K562 (cell line): ENCODE measurements at regions not wholly inside any gene's neighbourhood (a gene's known extent, or its start where the extent isn't known, plus 50 kb on each side); places are given as distances from the start of the nearest gene placed in this dataset.

Experiments used
- ATAC-seq: fragments of 200-7000 bp; cut with Tn5 transposase; 3 replicates; pipeline ENCODE4 v1.9.1; 2020; ENCODE audit warnings: moderate library complexity
- BruUV-seq: library from RNA; stranded (reverse); fragments of 400-500 nt; replicated peaks from 2 replicates; lab custom pipeline; 2021; lab: Mats Ljungman, UMichigan
- CTCF ChIA-PET: fragments of 300-600 bp; formaldehyde crosslinking; extraction: SDS; loops from one replicate; lab custom pipeline; 2021; ENCODE audit warnings: low intra/inter-chr PET ratio; lab: Yijun Ruan, JAX
- POLR2A ChIA-PET: fragments of 300-600, 350-650 bp; sonication (Branson Sonifier 250); formaldehyde crosslinking; extraction: SDS; loops from one replicate; lab custom pipeline; 2021; ENCODE audit warnings: antibody characterized with exemption, inconsistent platforms; lab: Yijun Ruan, JAX
- DNase-seq, 4 experiments: peaks; one replicate each; pipeline versions ENCODE4 v3.0.0 to v3.0.0-alpha.2; 2011 to 2018; ENCODE audit warnings: low spot score in 3 of 4, mixed read lengths in 3 of 4; ENCODE audit errors: extremely low read depth in 1 of 4
- FAIRE-seq: peaks from 2 replicates; lab custom pipeline; 2011; peaks lifted over from hg19 to GRCh38; lab: Jason Lieb, UNC
- H2AFZ ChIP-seq: 2 replicates; pipeline ENCODE4 v1.6.0; 2011; ENCODE audit warnings: low read depth, low read length, control low read depth, inconsistent platforms
- H3K27ac ChIP-seq: fragments of 200-600 bp; 3 replicates; pipeline ENCODE4 v1.8.0; 2011; ENCODE audit warnings: low read depth, mild to moderate bottlenecking, control low read depth, inconsistent platforms, low read length, moderate library complexity, mixed read lengths; ENCODE audit errors: extremely low read depth
- H3K27me3 ChIP-seq, 2 experiments: fragments of 300-600 bp in 1 of 2; 2 replicates in 1 of 2; 3 replicates in 1 of 2; pipeline versions ENCODE4 v1.6.0 to v1.8.0; 2011; ENCODE audit warnings: inconsistent platforms in 2 of 2, low read length in 2 of 2, mild to moderate bottlenecking in 1 of 2, mixed read lengths in 1 of 2, moderate library complexity in 1 of 2; ENCODE audit not compliant: control insufficient read depth in 2 of 2, insufficient read depth in 2 of 2
- H3K36me3 ChIP-seq: fragments of 300-600 bp; 3 replicates; pipeline ENCODE4 v1.8.0; 2011; ENCODE audit warnings: mild to moderate bottlenecking, low read length, inconsistent platforms; ENCODE audit not compliant: control insufficient read depth, insufficient read depth
- H3K4me1 ChIP-seq, 2 experiments: fragments of 200-600 bp in 1 of 2; replicated peaks in 1 of 2; 2 replicates in 1 of 2; 3 replicates in 1 of 2; pipeline versions ENCODE4 v1.5.1 to v1.8.0; 2011; ENCODE audit warnings: inconsistent platforms in 2 of 2, low read length in 2 of 2, mild to moderate bottlenecking in 1 of 2, mixed read lengths in 1 of 2, moderate library complexity in 1 of 2; ENCODE audit not compliant: control insufficient read depth in 2 of 2, insufficient read depth in 2 of 2
- H3K4me2 ChIP-seq: 2 replicates; pipeline ENCODE4 v1.6.1; 2011; ENCODE audit warnings: low read length, control low read depth, inconsistent platforms, mixed read lengths; ENCODE audit not compliant: insufficient read depth
- H3K4me3 ChIP-seq: fragments of 200-600 bp; sonication (generic), shearing (Covaris generic); 2 replicates; pipeline ENCODE4 v1.5.1; 2016; ENCODE audit warnings: control low read depth, inconsistent platforms
- H3K79me2 ChIP-seq: fragments of 200-600 bp; 3 replicates; pipeline ENCODE4 v1.8.0; 2011; ENCODE audit warnings: low read length, inconsistent platforms; ENCODE audit not compliant: control insufficient read depth, insufficient read depth
- H3K9ac ChIP-seq, 2 experiments: 2 replicates each; pipeline versions ENCODE4 v1.6.0 to v1.6.1; 2011; ENCODE audit warnings: low read depth in 2 of 2, low read length in 2 of 2, control low read depth in 1 of 2, inconsistent platforms in 1 of 2, mild to moderate bottlenecking in 1 of 2, mixed read lengths in 1 of 2; ENCODE audit not compliant: insufficient read depth in 1 of 2
- H3K9me1 ChIP-seq: one replicate; pipeline ENCODE4 v1.6.0; 2011; ENCODE audit warnings: inconsistent platforms, mild to moderate bottlenecking, low read length, moderate library complexity; ENCODE audit not compliant: control insufficient read depth, insufficient read depth
- H3K9me3 ChIP-seq: replicated peaks from 2 replicates; pipeline ENCODE4 v1.5.1; 2011; ENCODE audit warnings: low read depth, low read length, inconsistent platforms; ENCODE audit not compliant: control insufficient read depth, insufficient read depth
- H4K20me1 ChIP-seq: replicated peaks from 2 replicates; pipeline ENCODE4 v1.6.1; 2011; ENCODE audit warnings: low read length, inconsistent platforms, mixed read lengths; ENCODE audit not compliant: control insufficient read depth, insufficient read depth
- CTCFL ChIP-seq: IDR thresholded peaks from 2 replicates; pipeline ENCODE4 v1.6.1; 2011; ENCODE audit warnings: borderline replicate concordance, low read depth, mild to moderate bottlenecking, moderate library complexity, low read length; ENCODE audit not compliant: insufficient read depth, poor library complexity, severe bottlenecking
- FOXK1 ChIP-seq: sonication (generic); formaldehyde crosslinking; IDR thresholded peaks from 2 replicates; pipeline ENCODE4 v1.8.0; 2022; ENCODE audit warnings: missing genetic modification reagents, mild to moderate bottlenecking, borderline replicate concordance
- WGBS: fragments of 100-300 bp; shearing (Covaris generic); methylation state at CpG from one replicate; pipeline ENCODE4 v1.1.6; 2016; ENCODE audit warnings: low coverage, mixed read lengths; ENCODE audit not compliant: insufficient coverage; ENCODE audit errors: missing lambda C conversion rate; 5-methylcytosine and 5-hydroxymethylcytosine counted together
- in situ Hi-C: fragments of 300-500 bp; cut with MboI; formaldehyde crosslinking; loops from 4 replicates; pipeline ENCODE4 v1.15.0; 2018; ENCODE audit warnings: inconsistent platforms, mixed read lengths
- intact Hi-C: fragments of 100-400 bp; cut with micrococcal nuclease; formaldehyde crosslinking; loops from 2 replicates; pipeline ENCODE4 v1.14.2; 2022
- TF ChIP-seq, protein P1 (sequence below), 2 experiments: fragments of 450-650 bp; conservative IDR thresholded peaks; 2 replicates each; pipeline ENCODE4 v1.6.1; 2017; ENCODE audit warnings: mild to moderate bottlenecking in 2 of 2, moderate library complexity in 2 of 2

GRCh38 chr2:38465789-38466127, 88.7 kb upstream of the ATL2 start (continued):
- TF ChIP-seq CTCFL = peak; percentile 74

- FAIRE-seq (no peak), DNase-seq (no peak), ATAC-seq (no peak; the same call in 2 of the 3 replicates)
- Histone ChIP-seq H3K9ac (peak overlapping the region in 1 of 2 experiments; percentile 54; a peak in 2 of 4 replicates), H4K20me1 (no peaks in the 10 kb centered on the region), H3K36me3 (no peaks in the 10 kb centered on the region), H3K9me3 (no peaks in the 10 kb centered on the region), H3K79me2 (no peaks in the 10 kb centered on the region), H3K4me1 (peaks cover 4 to 8% of the 10 kb centered on the region in 2 experiments; a peak in 4 of 5 replicates), H3K27ac (no peak overlapping the region), H2AFZ (peak overlapping the region; percentile 48; the same call in 1 of the 2 replicates), H3K9me1 (no peaks in the 10 kb centered on the region), H3K27me3 (no peaks in the 10 kb centered on the region), H3K4me2 (no peak overlapping the region), H3K4me3 (no peak overlapping the region)
- BruUV-seq = no TSS peak
- CTCF ChIA-PET = no interaction called here
- intact Hi-C loops = loop anchor here (5.0 kb wide), 1 partner anchor 148 kb away; no protein-coding TSS in a partner anchor
- POLR2A ChIA-PET = interaction anchor here (0.6 to 0.7 kb wide), 3 partner anchors 10 to 19 kb away, joined by 3 to 5 read pairs (median 4); no protein-coding TSS in a partner anchor
- in situ Hi-C loops = no loop called here
- TF ChIP-seq, protein P1, sequence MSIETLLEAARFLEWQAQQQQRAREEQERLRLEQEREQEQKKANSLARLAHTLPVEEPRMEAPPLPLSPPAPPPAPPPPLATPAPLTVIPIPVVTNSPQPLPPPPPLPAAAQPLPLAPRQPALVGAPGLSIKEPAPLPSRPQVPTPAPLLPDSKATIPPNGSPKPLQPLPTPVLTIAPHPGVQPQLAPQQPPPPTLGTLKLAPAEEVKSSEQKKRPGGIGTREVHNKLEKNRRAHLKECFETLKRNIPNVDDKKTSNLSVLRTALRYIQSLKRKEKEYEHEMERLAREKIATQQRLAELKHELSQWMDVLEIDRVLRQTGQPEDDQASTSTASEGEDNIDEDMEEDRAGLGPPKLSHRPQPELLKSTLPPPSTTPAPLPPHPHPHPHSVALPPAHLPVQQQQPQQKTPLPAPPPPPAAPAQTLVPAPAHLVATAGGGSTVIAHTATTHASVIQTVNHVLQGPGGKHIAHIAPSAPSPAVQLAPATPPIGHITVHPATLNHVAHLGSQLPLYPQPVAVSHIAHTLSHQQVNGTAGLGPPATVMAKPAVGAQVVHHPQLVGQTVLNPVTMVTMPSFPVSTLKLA (conservative IDR thresholded peaks at IDR 0.05) = no peak
- TF ChIP-seq FOXK1 (CRISPR knock-in tag) = 0 out of 2 replicates have a peak, but pooled peaks have one; percentile 18
- 23% methylated on average over 8 of the region's 9 CpGs for WGBS
These were observed 88.1 kb upstream of the ATL2 start for GRCh38 chr2:38464971-38465788.
